ENCODE measurements at regions not wholly inside any gene's neighbourhood (a gene's known extent, or its start where the extent isn't known, plus 50 kb on each side); places are given as distances from the start of the nearest gene placed in this dataset.

- TF ChIP-seq SIN3A (IDR thresholded peaks at IDR 0.05; ENCODE audit: borderline replicate concordance, insufficient read depth, low read length) (no peak), POLR2AphosphoS5 (IDR thresholded peaks at IDR 0.05; ENCODE audit: low read depth, low read length) (no peak)
These were observed 126.1 kb upstream of the CTNNB1 start for GRCh38 chr3:41073190-41073589.

All from PFSK-1 (cell line).